ENCODE measurements at regions not wholly inside any gene's neighbourhood (a gene's known extent, or its start where the extent isn't known, plus 50 kb on each side); places are given as distances from the start of the nearest gene placed in this dataset.

- DNase-seq = peak; percentile 16 to 26 (median 21)
Observed at GRCh38 chr4:138555584-138555983, 313.4 kb upstream of the SLC7A11 start.

- no peak for DNase-seq
Observed at GRCh38 chr4:138555108-138555507, 313.0 kb upstream of the SLC7A11 start.

GRCh38 chr4:138553001-138553845, 311.1 kb upstream of the SLC7A11 start:
- no peak for DNase-seq

GRCh38 chr4:138542191-138542776, 300.1 kb upstream of the SLC7A11 start:
- DNase-seq = no peak

DNA sequence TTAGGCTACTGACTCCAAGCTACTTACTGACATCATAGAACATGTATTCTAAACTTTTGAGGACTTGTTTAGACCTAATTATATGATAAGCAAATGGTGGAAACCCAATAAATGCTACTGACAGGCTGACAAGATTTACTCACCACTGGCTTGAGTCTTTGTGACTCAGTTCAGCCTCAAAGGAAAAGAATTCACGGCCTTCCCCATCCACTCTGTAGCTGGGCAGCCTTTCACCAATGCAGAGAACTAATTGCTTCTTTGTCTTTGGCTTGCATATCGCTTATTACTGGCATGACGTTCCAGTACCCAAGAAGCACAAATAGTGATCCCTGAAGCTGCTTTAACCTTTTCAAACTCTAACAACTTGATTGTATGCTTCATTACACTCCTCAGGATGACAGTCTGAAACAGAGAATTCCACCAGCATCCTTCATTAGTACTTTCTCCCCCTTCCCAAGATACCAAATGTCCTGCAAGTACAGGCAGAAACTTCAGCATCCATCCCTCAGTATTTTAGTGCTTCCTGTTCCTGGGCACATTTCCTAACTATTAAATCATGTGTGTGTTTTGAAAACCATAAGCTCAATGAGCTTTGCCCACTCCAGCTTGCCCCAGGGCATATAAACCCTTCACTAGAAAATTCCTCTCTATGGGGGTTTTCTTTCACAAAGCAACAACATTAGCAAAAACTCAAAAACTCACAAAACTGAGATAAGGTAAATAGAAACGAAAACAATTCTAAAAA, 298.1 kb upstream of the SLC7A11 start:
- DNase-seq = no peak

GRCh38 chr4:138538743-138539142, 296.6 kb upstream of the SLC7A11 start:
- DNase-seq = no peak

GRCh38 chr4:138537731-138538490, 295.8 kb upstream of the SLC7A11 start:
- no peak for DNase-seq

- DNase-seq = no peak
Observed at GRCh38 chr4:138535316-138535715, 293.2 kb upstream of the SLC7A11 start.

DNA sequence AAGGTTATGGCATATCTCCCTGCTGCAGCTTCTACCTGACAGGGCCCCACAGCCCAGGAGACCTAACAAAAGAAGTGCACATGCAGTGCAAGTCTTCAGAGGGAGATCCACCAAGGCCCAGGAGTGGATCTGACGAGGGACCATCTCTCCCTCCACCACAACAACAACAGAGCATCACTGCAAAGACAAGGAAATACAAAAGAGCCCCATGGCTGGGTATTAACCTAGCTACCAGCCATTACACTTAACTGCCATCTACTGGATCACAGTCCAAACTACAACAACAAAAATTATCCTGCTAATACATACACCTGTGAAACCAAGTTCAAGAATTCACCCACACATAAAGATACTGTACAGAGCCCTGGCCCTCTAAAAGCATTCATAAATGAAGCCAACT, 280.2 kb upstream of the SLC7A11 start:
- DNase-seq = peak; percentile 19 to 47 (median 41)

- no peak for DNase-seq
Observed at GRCh38 chr4:138521809-138522208, 279.7 kb upstream of the SLC7A11 start.

DNA sequence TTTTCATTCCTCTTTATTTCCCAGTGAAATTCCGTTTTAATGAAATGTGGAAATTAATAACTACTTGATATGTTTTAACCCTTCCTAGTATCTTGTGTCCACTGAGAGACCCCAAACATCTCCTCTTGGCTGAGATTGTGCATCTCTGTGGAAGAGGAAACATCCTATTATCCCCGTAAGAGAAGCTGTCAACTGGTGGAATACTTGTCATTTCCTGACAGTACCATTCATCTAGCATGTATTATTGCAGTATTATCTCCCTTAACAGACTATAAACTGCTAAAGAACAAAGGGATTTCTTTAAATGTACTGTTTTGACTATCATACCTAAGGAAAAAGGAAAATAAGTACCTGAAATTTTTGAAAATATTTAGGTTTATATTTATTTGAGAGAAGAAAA, 277.3 kb upstream of the SLC7A11 start:
- DNase-seq = no peak

- DNase-seq = no peak
Observed at GRCh38 chr4:138513535-138513934, 271.4 kb upstream of the SLC7A11 start.

DNA sequence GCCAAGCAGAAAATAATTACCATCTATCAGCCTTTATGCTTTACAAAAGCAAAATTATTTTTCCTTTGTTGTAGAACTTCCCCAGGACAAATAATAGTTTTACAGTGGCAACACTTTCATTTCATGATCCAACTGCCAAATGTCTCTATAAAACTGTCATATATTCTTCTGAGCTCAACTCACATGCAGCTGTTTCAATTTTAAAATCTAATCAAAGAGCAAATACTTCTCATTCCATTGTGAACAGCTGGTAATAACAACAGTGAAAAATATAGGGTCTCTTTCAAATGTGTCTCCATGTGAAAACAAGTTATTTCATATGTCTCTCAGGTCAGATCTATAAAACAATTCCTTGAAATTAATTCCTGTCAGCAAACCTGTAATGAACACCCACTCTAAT, 270.6 kb upstream of the SLC7A11 start:
- no peak for DNase-seq

- no peak for DNase-seq
Observed at GRCh38 chr4:138510053-138510452, 267.9 kb upstream of the SLC7A11 start.

DNA sequence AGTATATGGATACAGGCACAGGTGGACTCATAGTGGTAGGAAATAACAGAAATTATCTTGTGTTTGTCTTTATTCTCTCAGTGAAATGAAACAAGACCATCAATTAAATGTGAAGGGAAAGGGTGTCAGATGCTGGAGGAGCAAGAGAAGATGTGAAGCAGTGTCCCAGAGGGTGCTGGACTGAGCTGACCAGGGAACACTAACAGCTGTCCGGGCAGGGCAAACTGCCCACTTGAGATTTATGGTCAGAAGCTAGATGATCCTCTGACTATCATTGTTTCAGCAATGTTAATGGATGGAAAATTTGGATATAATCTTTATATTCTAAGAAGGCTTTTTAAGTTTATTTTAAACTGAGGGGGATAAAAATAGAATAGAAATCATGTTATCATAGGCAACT, 267.2 kb upstream of the SLC7A11 start:
- no peak for DNase-seq

GRCh38 chr4:138507522-138507921, 265.4 kb upstream of the SLC7A11 start:
- DNase-seq = no peak

DNA sequence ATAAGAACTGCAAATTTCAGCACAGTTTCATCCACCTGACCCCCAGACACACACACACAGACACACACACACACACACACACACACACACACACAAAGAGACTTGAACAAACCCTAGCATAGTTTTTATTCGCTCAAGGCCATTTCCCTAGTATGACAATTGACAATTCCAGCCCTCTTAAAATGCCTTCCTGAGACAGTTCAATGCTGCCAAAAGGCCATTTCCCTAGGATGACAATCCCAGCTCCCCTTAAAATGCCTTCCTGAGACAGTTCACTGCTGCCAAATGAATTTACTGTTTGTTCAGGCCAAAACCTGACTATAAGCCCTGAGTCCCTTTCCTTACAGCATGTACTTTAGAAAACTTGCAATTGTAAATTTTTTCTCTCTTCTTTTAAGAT, 259.5 kb upstream of the SLC7A11 start:
- no peak for DNase-seq

- no peak for DNase-seq
Observed at GRCh38 chr4:138500869-138501268, 258.7 kb upstream of the SLC7A11 start.

- no peak for DNase-seq
Observed at GRCh38 chr4:138499627-138500026, 257.5 kb upstream of the SLC7A11 start.

DNA sequence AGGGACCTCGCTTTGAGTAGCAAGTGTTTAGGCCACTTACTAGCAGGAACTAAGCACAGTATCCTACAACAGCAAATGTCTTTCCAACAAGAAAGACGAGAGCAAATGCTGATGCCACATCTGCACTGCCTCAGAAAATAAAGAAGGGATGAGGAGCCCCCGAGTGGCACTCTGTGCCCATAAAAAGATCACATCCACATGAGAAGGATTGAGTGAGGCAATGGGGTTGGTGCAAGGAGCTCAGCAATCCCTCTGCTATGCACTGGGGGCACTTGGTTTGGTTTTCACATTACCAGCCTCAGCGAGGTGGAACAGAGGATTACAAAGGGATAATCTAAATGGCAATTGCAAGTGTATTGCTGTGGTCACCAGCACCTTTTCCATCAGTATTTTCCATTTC, 252.8 kb upstream of the SLC7A11 start:
- peak; percentile 57 to 65 (median 64) for DNase-seq

DNA sequence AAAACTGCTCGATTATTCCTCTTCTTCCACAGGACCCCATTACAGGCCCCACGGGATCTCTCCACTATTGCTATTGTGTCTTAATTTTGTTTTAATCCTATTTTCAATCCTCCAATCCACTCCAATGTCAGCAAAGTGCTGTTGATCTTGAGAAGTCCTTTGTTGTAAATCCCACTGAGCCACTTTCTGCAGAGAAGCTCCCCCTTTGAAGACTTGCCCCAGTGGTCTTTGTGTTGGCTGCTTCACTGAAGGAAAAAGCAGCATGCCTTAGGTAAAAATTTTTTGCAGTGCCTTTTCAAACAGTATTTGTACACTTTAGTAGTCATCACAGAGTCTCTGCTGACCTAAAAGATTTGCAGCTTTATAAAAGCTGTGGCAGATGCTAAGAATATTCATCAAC, 252.0 kb upstream of the SLC7A11 start:
- no peak for DNase-seq

GRCh38 chr4:138492176-138492575, 250.0 kb upstream of the SLC7A11 start:
- peak in 2 of 3 donors; percentile 8 to 38 for DNase-seq

GRCh38 chr4:138488533-138488932, 246.4 kb upstream of the SLC7A11 start:
- peak in 2 of 3 donors; percentile 16 to 19 for DNase-seq
